Left cardiac atrium (tissue), 4 donors: ENCODE measurements at regions not wholly inside any gene's neighbourhood (a gene's known extent, or its start where the extent isn't known, plus 50 kb on each side); places are given as distances from the start of the nearest gene placed in this dataset.
A peak's percentile ranks its signal among the peaks of the same experiment; 100 is the strongest.
"Not testable (repeated sequence)": the region's sequence is repeated elsewhere in the genome, so short reads cannot be mapped to it uniquely, and the experiment has no call there.

Experiments
- ATAC-seq, 2 donors: fragments of 200-7000 bp; cut with Tn5 transposase; one replicate each; pipeline ENCODE4 v1.9.1; 2020; ENCODE audit warnings: mild to moderate bottlenecking in 2 of 2, moderate library complexity in 2 of 2
- DNase-seq: peaks from one replicate; pipeline ENCODE4 v3.0.0-alpha.2; 2020
- intact Hi-C, 2 donors: fragments of 100-400 bp; cut with DNase I; formaldehyde crosslinking; loops; one replicate each; pipeline versions ENCODE4 v1.14.1 to v1.15.1; 2022 to 2023
- donor health status: DM: no; HTN: yes; CAD: no.
- donor health status: DM: no; HTN: yes; CAD: no; lungs with severe emphysema.
- donor health status: DM: yes; HTN: yes; CAD: no.
- donor health status: Dilated cardiomyopathy.

- intact Hi-C loops, result no loop called here
- DNase-seq, result no peak
- ATAC-seq, result no peak
Observed at GRCh38 chr6:145278163-145278807, 457.0 kb downstream of the EPM2A start.

GRCh38 chr6:145279551-145279950 is 455.8 kb downstream of the EPM2A start:
- ATAC-seq (no peak), DNase-seq (no peak)
- intact Hi-C loops, result no loop called here

- ATAC-seq (no peak), DNase-seq (no peak)
- intact Hi-C loops, result no loop called here
Observed at GRCh38 chr6:145279993-145280392, 455.3 kb downstream of the EPM2A start.

GRCh38 chr6:145283209-145283608 is 452.1 kb downstream of the EPM2A start:
- DNase-seq, ATAC-seq, intact Hi-C loops: not testable (repeated sequence)

- DNase-seq (no peak), ATAC-seq (no peak)
- intact Hi-C loops, result no loop called here
Observed at GRCh38 chr6:145283856-145284255, 451.5 kb downstream of the EPM2A start.

GRCh38 chr6:145286916-145287315 is 448.4 kb downstream of the EPM2A start:
- intact Hi-C loops, result no loop called here
- ATAC-seq, result no peak

GRCh38 chr6:145289573-145289972 is 445.7 kb downstream of the EPM2A start:
- DNase-seq, result no peak
- intact Hi-C loops, result no loop called here
- ATAC-seq, result no peak

More at GRCh38 chr6:145286916-145287315, 448.4 kb downstream of the EPM2A start:
- DNase-seq, result no peak

- intact Hi-C loops, result no loop called here
- no peak for DNase-seq
Observed at GRCh38 chr6:145290122-145290521, 445.2 kb downstream of the EPM2A start.

GRCh38 chr6:145292066-145292465 is 443.3 kb downstream of the EPM2A start:
- no peak for ATAC-seq
- no peak for DNase-seq
- intact Hi-C loops, result no loop called here

More at GRCh38 chr6:145290122-145290521, 445.2 kb downstream of the EPM2A start:
- ATAC-seq, result no peak

GRCh38 chr6:145294942-145295341 is 440.4 kb downstream of the EPM2A start:
- intact Hi-C loops, result no loop called here
- no peak for ATAC-seq

GRCh38 chr6:145295746-145296145 is 439.6 kb downstream of the EPM2A start:
- intact Hi-C loops, result no loop called here
- no peak for DNase-seq
- no peak for ATAC-seq

More at GRCh38 chr6:145294942-145295341, 440.4 kb downstream of the EPM2A start:
- no peak for DNase-seq

GRCh38 chr6:145305670-145306069 is 429.6 kb downstream of the EPM2A start:
- ATAC-seq, result no peak
- intact Hi-C loops, result no loop called here
- no peak for DNase-seq

- ATAC-seq (no peak), DNase-seq (no peak)
- intact Hi-C loops, result no loop called here
Observed at GRCh38 chr6:145306489-145306888, 428.8 kb downstream of the EPM2A start.

GRCh38 chr6:145309842-145310535 is 425.3 kb downstream of the EPM2A start:
- no peak for ATAC-seq
- intact Hi-C loops, result no loop called here
- DNase-seq, result no peak

GRCh38 chr6:145312481-145312880 is 422.8 kb downstream of the EPM2A start:
- intact Hi-C loops, result no loop called here
- no peak for ATAC-seq

GRCh38 chr6:145313041-145313855 is 422.1 kb downstream of the EPM2A start:
- DNase-seq (no peak), ATAC-seq (no peak)
- intact Hi-C loops, result no loop called here

More at GRCh38 chr6:145312481-145312880, 422.8 kb downstream of the EPM2A start:
- DNase-seq, result no peak

- ATAC-seq (no peak), DNase-seq (no peak)
- intact Hi-C loops, result no loop called here
Observed at GRCh38 chr6:145315982-145316600, 419.2 kb downstream of the EPM2A start.

- DNase-seq (no peak), ATAC-seq (no peak)
- intact Hi-C loops, result no loop called here
Observed at GRCh38 chr6:145318952-145319351, 416.4 kb downstream of the EPM2A start.

GRCh38 chr6:145319605-145320004 is 415.7 kb downstream of the EPM2A start:
- DNase-seq (no peak), ATAC-seq (no peak)
- intact Hi-C loops, result no loop called here

- intact Hi-C loops, result no loop called here
- no peak for DNase-seq
- ATAC-seq, result peak; percentile 78 to 86
Observed at GRCh38 chr6:145323646-145324045, 411.7 kb downstream of the EPM2A start.
